Mucosa of descending colon (tissue), 3 donors: ENCODE measurements at regions not wholly inside any gene's neighbourhood (a gene's known extent, or its start where the extent isn't known, plus 50 kb on each side); places are given as distances from the start of the nearest gene placed in this dataset.

Experiments used
- ATAC-seq: fragments of 200-7000 bp; cut with Tn5 transposase; one replicate; pipeline ENCODE4 v1.9.1; 2020; ENCODE audit warnings: mild to moderate bottlenecking, moderate library complexity
- DNase-seq, 3 donors: peaks; one replicate each; pipeline ENCODE4 v3.0.0-alpha.2; 2020
- H3K36me3 ChIP-seq: fragments of 200-600 bp; one replicate; pipeline ENCODE4 v1.8.0; 2021; ENCODE audit warnings: low read depth, mild to moderate bottlenecking
- H3K4me1 ChIP-seq: fragments of 200-600 bp; one replicate; pipeline ENCODE4 v1.8.0; 2021; ENCODE audit warnings: low read depth, mild to moderate bottlenecking
- H3K4me3 ChIP-seq: fragments of 200-600 bp; one replicate; pipeline ENCODE4 v1.8.0; 2021; ENCODE audit warnings: mild to moderate bottlenecking
- H3K9me3 ChIP-seq: fragments of 200-600 bp; one replicate; pipeline ENCODE4 v1.8.0; 2021; ENCODE audit warnings: mild to moderate bottlenecking
- intact Hi-C, 2 donors: fragments of 100-400 bp; cut with DNase I in 1 of 2; cut with micrococcal nuclease in 1 of 2; formaldehyde crosslinking; loops; one replicate each; pipeline versions ENCODE4 v1.11.0 to v1.11.1; 2022; cut with DNase I, micrococcal nuclease
- TF ChIP-seq, protein P1 (sequence below): fragments of 200-600 bp; IDR thresholded peaks from one replicate; pipeline ENCODE4 v1.8.0; 2022; ENCODE audit warnings: antibody characterized with exemption, mild to moderate bottlenecking
- donor health status: DM: no; HTN: no; CAD: no; lungs with moderate emphysema.
- donor health status: DM: no; HTN: no; CAD: no.
- donor health status: DM: no; HTN: yes; CAD: no.

GRCh38 chr2:215805493-215805892 lies 207.9 kb downstream of the MREG start:
- ATAC-seq (peak; percentile 62), DNase-seq (no peak)
- no peaks in the 10 kb centered on the region for H3K36me3 ChIP-seq
- no peaks in the 10 kb centered on the region for H3K4me1 ChIP-seq
- intact Hi-C loops: no loop called here
- peaks cover 2% of the 10 kb centered on the region for H3K9me3 ChIP-seq
- TF ChIP-seq, protein P1, sequence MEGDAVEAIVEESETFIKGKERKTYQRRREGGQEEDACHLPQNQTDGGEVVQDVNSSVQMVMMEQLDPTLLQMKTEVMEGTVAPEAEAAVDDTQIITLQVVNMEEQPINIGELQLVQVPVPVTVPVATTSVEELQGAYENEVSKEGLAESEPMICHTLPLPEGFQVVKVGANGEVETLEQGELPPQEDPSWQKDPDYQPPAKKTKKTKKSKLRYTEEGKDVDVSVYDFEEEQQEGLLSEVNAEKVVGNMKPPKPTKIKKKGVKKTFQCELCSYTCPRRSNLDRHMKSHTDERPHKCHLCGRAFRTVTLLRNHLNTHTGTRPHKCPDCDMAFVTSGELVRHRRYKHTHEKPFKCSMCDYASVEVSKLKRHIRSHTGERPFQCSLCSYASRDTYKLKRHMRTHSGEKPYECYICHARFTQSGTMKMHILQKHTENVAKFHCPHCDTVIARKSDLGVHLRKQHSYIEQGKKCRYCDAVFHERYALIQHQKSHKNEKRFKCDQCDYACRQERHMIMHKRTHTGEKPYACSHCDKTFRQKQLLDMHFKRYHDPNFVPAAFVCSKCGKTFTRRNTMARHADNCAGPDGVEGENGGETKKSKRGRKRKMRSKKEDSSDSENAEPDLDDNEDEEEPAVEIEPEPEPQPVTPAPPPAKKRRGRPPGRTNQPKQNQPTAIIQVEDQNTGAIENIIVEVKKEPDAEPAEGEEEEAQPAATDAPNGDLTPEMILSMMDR: no peak
- H3K4me3 ChIP-seq: no peak overlapping the region

GRCh38 chr2:215803150-215803549 lies 210.2 kb downstream of the MREG start:
- Histone ChIP-seq H3K9me3 (peaks cover 2% of the 10 kb centered on the region), H3K4me3 (no peak overlapping the region), H3K36me3 (no peaks in the 10 kb centered on the region), H3K4me1 (no peaks in the 10 kb centered on the region)
- intact Hi-C loops: no loop called here
- ATAC-seq (no peak), DNase-seq (no peak)
- TF ChIP-seq, protein P1: no peak

DNA sequence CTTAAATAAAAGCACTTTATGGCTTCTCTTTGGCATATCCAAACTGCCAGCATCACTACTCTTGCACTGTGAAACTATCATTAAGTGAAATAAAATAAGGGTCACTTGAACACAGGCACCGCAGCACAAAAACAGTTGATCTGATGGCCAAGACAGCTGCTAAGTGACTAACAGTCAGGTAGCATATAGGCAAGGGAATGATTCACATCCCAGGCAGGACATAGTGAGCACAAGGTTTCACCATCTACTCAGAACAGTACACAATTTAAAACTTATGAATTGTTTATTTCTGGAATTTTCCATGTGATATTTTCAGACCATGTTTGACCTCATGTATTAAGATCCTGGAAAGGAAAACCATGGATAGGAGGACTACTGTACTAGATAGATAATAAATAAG lies 214.2 kb downstream of the MREG start:
- Histone ChIP-seq H3K4me1 (no peaks in the 10 kb centered on the region), H3K36me3 (no peaks in the 10 kb centered on the region), H3K4me3 (no peak overlapping the region), H3K9me3 (peaks cover 2% of the 10 kb centered on the region)
- no peak for DNase-seq
- intact Hi-C loops: no loop called here
- TF ChIP-seq, protein P1: no peak
- ATAC-seq: no peak

DNA sequence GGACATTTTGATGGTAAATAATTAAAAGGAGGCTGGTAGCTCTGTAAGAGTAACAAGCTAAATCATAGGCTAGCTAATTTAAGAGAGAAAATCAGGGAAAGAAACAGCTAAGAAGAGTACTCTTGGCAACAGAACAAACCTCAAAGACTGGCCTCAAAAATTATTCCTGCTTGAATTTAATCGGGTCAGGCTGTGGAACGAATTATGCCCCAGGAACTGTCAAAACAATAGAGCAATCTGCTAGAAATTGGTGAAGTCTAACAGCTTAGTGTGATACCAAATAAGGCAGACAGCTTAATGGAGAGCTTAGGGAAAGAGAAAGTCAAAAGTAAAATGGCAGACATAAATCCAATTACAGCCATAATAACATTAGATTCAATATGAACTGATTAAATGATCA lies 215.7 kb downstream of the MREG start:
- no peak for ATAC-seq
- peaks cover 2% of the 10 kb centered on the region for H3K9me3 ChIP-seq
- TF ChIP-seq, protein P1: no peak

DNA sequence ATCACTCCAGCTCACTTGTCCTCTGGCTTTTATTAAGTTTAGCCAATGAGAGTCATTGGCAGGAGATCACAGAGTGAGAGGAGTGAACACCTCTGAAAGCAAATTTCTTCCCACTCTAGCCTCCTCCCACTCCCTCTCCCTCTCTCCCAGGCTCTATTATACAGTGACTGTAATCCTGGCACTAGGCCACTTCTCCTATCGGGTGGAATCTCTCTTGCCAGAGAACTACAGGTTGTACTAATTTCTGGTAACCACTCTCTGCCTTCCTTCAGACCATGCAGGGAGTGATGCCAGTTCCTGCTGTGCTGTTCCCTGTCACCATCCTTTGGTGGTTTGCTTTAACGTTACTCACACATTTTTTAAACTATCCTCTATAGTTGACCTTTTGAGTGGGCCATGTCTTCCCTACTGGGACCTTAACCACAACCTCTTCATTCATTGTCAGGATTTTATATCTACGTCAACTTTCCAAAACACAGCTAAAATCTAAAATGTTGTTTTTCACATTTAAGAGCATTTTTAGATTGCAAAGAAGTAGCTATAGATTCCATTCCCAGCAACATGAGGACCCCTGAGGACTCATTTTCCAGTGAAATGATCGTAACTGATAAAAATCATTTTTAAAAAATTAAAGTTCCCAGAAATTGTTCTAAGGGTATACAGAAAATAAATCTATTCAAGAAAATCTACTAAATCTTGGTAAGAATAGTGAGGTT lies 217.1 kb downstream of the MREG start:
- H3K4me3 ChIP-seq: no peak overlapping the region
- intact Hi-C loops: no loop called here
- H3K9me3 ChIP-seq: no peaks in the 10 kb centered on the region
- H3K4me1 ChIP-seq: no peaks in the 10 kb centered on the region
- no peaks in the 10 kb centered on the region for H3K36me3 ChIP-seq
- DNase-seq: peak in 1 of 3 donors; percentile 35
- peak; percentile 71 for ATAC-seq
- TF ChIP-seq, protein P1: no peak

More for the DNA sequence above, 215.7 kb downstream of the MREG start:
- Histone ChIP-seq H3K4me1 (no peaks in the 10 kb centered on the region), H3K4me3 (no peak overlapping the region), H3K36me3 (no peaks in the 10 kb centered on the region)
- no peak for DNase-seq
- intact Hi-C loops: no loop called here
